D721Med (cell line): ENCODE measurements at regions not wholly inside any gene's neighbourhood (a gene's known extent, or its start where the extent isn't known, plus 50 kb on each side); places are given as distances from the start of the nearest gene placed in this dataset.

ENCODE experiments used
- DNase-seq: peaks from one replicate; pipeline ENCODE4 v3.0.0; 2011; ENCODE audit warnings: low spot score; ENCODE audit not compliant: insufficient read length
- FAIRE-seq: peaks from 2 replicates; lab custom pipeline; 2011; peaks lifted over from hg19 to GRCh38; lab: Jason Lieb, UNC
- TF ChIP-seq, protein P1 (sequence below): IDR thresholded peaks from 2 replicates; pipeline ENCODE4 v1.5.1; 2012; ENCODE audit warnings: mild to moderate bottlenecking, control low read depth; ENCODE audit not compliant: insufficient read depth; ENCODE audit errors: missing control alignments

DNA sequence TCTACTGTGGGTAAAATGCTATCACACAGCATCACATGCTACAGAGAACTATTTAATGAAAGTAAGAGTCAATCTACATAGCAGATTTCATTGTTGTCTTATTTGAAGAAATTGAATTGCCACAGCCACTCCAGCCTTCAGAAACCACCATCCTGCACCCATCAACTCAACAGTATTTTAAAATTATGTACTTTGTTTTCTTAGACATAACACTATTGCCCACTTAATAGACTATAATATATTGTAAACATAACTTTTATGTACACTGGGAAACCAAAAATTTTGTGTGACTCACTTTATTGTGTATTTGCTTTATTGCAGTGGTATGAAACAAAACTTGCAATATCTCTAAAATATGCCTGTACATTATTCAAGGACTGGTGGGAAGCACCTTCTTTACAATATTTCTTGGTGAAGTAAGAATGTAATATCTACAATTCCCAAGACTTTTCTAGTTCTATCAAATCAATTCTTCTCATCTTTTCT lies 133.0 kb downstream of the DUSP10 start:
- FAIRE-seq (peak; percentile 80), DNase-seq (no peak)
- TF ChIP-seq, protein P1, sequence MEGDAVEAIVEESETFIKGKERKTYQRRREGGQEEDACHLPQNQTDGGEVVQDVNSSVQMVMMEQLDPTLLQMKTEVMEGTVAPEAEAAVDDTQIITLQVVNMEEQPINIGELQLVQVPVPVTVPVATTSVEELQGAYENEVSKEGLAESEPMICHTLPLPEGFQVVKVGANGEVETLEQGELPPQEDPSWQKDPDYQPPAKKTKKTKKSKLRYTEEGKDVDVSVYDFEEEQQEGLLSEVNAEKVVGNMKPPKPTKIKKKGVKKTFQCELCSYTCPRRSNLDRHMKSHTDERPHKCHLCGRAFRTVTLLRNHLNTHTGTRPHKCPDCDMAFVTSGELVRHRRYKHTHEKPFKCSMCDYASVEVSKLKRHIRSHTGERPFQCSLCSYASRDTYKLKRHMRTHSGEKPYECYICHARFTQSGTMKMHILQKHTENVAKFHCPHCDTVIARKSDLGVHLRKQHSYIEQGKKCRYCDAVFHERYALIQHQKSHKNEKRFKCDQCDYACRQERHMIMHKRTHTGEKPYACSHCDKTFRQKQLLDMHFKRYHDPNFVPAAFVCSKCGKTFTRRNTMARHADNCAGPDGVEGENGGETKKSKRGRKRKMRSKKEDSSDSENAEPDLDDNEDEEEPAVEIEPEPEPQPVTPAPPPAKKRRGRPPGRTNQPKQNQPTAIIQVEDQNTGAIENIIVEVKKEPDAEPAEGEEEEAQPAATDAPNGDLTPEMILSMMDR: no peak

DNA sequence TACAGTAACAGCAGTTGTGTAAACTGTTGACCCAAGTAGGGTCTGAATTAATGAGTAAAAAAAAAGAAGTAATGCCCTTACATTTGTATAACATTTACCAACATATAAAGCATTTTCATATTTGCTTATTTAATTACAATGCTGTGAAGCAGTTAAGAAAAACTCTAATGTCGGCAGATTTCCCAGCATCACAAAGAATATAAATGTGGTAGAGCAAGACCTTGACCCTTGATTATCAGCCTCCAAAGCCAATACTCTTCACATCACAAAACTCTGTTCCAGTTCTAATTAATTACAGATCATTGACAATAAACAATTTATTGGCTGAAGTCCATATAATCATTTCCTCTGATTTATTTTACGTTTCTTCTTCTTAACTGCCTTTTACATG lies 130.2 kb downstream of the DUSP10 start:
- TF ChIP-seq, protein P1: no peak
- DNase-seq (no peak), FAIRE-seq (no peak)

DNA sequence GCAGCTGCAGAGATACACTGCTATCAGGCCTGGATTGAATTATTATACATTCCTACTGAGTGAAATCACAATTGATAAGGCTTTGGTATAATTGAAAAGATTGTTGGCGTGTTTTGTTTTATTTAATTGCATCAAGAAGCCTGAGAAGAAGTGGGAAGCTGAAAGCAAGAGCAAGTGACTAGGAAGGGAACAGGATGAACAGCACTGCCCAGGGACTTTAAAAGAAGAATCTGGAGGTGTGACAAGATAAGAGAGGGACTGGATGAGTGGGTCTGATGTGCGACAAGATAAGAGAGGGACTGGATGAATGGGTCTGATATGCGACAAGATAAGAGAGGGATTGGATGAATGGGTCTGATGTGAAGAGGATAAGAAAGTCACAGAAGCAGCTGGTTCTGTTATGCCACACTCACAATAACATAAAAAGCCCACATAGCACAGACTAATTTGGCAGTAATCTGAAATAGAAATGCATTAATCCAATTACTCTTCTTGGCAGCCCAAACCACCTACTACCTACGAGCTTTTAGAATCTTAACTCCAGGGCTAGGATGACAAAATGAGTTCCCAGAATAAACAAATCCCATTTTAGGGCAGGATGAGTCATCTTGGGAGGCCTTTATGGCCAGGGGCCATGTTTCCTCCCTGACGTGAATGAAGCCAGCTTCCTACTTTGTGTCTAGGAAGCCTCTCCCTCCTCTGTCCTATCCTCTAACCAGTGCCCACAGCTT lies 129.7 kb downstream of the DUSP10 start:
- TF ChIP-seq, protein P1: no peak
- FAIRE-seq (no peak), DNase-seq (no peak)

DNA sequence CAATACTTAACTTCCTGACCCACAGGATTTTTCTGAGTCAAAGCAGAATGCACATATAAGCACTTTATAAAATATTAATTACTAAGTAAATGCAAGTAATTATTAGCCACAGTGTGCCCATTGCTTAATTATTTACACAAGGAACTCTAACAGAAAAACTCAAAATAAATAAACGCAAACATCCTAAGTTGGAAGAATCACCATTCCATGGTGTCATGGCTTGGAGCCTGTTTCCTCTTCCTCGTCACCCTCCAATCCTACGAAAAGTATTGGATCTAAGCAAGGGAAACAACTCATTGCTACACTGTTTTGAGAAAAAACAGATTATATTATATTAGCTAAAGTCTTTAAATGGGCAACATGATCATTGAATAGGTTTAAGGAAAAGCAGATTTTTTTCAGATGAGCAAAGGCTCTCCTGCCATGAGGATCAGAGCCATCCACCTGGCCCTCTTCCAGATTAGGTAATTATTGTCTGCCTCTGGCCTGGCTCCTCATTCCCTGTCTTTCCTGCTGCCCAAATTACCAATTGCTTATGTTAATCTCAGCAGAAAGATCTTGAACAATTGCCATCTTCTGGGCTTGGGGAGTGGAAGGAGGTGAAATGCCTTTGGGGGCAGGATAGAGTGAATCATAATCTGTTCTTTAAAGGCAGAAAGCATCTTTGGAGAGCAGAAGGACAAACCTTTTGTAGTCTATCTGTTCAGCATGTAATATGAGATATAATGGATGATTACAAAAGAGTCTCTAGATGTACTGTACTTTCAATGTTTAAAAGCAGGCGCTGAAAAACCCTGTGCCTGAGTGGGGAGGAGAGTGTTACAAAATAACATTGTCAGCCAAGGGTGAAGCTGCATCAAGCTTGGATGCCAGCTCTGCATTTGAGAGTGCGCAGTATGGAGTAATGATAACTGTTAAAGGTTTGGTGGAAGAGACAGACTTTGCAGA lies 121.2 kb downstream of the DUSP10 start:
- FAIRE-seq (peak; percentile 32), DNase-seq (no peak)
- TF ChIP-seq, protein P1: no peak

DNA sequence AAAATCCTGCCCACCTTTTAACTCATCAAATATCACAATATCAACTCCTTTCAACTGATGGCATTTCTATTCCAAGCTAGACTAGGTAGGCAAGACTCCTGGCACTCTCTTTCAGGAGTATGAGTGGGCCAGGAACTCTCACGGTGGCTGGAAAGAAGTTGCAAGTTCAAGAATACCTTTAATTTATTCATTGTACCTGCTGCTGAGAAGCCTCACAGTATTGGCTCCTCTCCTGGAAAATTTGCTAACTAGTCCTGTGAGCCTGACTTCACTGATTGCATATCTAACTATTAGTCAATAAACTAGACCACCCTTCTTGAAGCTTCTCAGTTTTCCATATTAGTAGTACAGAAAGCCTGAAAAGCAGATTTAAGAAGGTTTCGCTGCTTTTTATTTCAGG lies 120.2 kb downstream of the DUSP10 start:
- TF ChIP-seq, protein P1: no peak
- DNase-seq: no peak
- no peak for FAIRE-seq

DNA sequence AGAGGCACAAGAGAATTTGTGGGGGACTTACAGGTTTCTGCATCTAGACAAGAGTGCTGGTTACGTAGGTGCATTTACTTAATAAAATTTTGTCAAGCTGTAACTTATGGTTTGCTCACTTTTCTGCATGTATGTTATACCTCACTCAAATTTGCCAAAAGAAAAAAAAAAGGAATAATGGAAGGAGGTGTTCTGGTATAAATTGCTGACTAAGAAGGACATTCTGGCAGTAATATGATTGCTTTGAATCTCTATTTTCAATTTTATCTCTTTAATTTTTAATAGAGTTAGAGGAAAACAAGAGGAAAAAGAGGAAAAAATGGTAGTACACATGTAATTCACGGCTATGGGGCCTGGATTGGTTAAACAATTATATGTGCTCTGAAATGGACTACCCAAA lies 119.5 kb downstream of the DUSP10 start:
- FAIRE-seq: no peak
- no peak for DNase-seq

More for the DNA sequence above, 119.5 kb downstream of the DUSP10 start:
- TF ChIP-seq, protein P1: no peak
